ENCODE measurements at regions not wholly inside any gene's neighbourhood (a gene's known extent, or its start where the extent isn't known, plus 50 kb on each side); places are given as distances from the start of the nearest gene placed in this dataset.
"Not testable (repeated sequence)": the region's sequence is repeated elsewhere in the genome, so short reads cannot be mapped to it uniquely, and the experiment has no call there.

DNA sequence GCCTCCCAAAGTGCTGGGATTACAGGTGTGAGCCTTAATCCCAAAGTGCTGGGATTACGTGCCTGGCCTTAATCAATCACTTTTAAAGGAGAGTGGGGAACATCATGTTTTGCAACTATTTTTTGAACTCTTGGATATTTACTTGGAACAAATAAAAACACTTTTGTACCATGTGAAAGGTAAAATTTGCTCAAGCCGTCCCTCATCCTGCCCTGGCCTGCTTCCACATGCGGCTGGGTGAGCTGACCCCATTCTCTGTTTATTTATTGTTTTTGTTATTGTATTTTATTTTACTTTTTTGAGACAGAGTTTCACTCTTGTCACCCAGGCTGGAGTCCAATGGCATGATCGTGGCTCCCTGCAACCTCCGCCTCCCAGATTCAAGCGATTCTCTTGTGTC lies 208.0 kb downstream of the NPIPA7 start:
- not testable (repeated sequence) for TF ChIP-seq POLR2A (IDR thresholded peaks at IDR 0.05)
- TF ChIP-seq, protein P1, sequence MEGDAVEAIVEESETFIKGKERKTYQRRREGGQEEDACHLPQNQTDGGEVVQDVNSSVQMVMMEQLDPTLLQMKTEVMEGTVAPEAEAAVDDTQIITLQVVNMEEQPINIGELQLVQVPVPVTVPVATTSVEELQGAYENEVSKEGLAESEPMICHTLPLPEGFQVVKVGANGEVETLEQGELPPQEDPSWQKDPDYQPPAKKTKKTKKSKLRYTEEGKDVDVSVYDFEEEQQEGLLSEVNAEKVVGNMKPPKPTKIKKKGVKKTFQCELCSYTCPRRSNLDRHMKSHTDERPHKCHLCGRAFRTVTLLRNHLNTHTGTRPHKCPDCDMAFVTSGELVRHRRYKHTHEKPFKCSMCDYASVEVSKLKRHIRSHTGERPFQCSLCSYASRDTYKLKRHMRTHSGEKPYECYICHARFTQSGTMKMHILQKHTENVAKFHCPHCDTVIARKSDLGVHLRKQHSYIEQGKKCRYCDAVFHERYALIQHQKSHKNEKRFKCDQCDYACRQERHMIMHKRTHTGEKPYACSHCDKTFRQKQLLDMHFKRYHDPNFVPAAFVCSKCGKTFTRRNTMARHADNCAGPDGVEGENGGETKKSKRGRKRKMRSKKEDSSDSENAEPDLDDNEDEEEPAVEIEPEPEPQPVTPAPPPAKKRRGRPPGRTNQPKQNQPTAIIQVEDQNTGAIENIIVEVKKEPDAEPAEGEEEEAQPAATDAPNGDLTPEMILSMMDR (IDR thresholded peaks at IDR 0.05): not testable (repeated sequence)
